SK-N-SH treated with all-trans-retinoic acid at 6 μM for 48 hours (cell line): ENCODE measurements at regions not wholly inside any gene's neighbourhood (a gene's known extent, or its start where the extent isn't known, plus 50 kb on each side); places are given as distances from the start of the nearest gene placed in this dataset.
A peak's percentile ranks its signal among the peaks of the same experiment; 100 is the strongest.

Experiments used
- ATAC-seq: fragments of 200-7000 bp; cut with Tn5 transposase; 3 replicates; pipeline ENCODE4 v1.9.1; 2020; ENCODE audit warnings: mild to moderate bottlenecking, moderate library complexity
- ARNTL ChIP-seq: fragments of 450-650 bp; formaldehyde crosslinking; IDR thresholded peaks from 2 replicates; pipeline ENCODE4 v1.5.0; 2020; ENCODE audit warnings: low read depth, mild to moderate bottlenecking, moderate library complexity, borderline replicate concordance
- BACH2 ChIP-seq: fragments of 250-450 bp; sonication (Bioruptor Pico); IDR thresholded peaks from 2 replicates; pipeline ENCODE4 v1.9.0; 2021; ENCODE audit warnings: mild to moderate bottlenecking, borderline replicate concordance
- CREB5 ChIP-seq: fragments of 250-450 bp; sonication (Bioruptor Pico); IDR thresholded peaks from 2 replicates; pipeline ENCODE4 v1.5.1; 2020; ENCODE audit warnings: low read depth, mild to moderate bottlenecking, moderate library complexity
- CSDC2 ChIP-seq: fragments of 250-450 bp; sonication (Bioruptor Pico); IDR thresholded peaks from 2 replicates; pipeline ENCODE4 v1.5.0; 2020; ENCODE audit warnings: mild to moderate bottlenecking, moderate library complexity
- CSRNP3 ChIP-seq: fragments of 250-450 bp; sonication (Bioruptor Pico); IDR thresholded peaks from 2 replicates; pipeline ENCODE4 v1.5.1; 2021; ENCODE audit warnings: mild to moderate bottlenecking, moderate library complexity
- ESRRG ChIP-seq: fragments of 250-450 bp; sonication (Bioruptor Pico); IDR thresholded peaks from 2 replicates; pipeline ENCODE4 v1.6.1; 2021; ENCODE audit warnings: mild to moderate bottlenecking
- ISL1 ChIP-seq: fragments of 250-450 bp; sonication (Bioruptor Pico); IDR thresholded peaks from 2 replicates; pipeline ENCODE4 v2.1.2; 2022; ENCODE audit warnings: mild to moderate bottlenecking, moderate library complexity
- POU6F1 ChIP-seq: fragments of 250-450 bp; sonication (Bioruptor Pico); IDR thresholded peaks from 2 replicates; pipeline ENCODE4 v1.8.0; 2021; ENCODE audit warnings: low read depth, mild to moderate bottlenecking, moderate library complexity, borderline replicate concordance
- PPARA ChIP-seq: fragments of 250-450 bp; sonication (Bioruptor Pico); IDR thresholded peaks from 2 replicates; pipeline ENCODE4 v1.5.0; 2020; ENCODE audit warnings: mild to moderate bottlenecking, borderline replicate concordance
- RARB ChIP-seq: fragments of 250-450 bp; sonication (Bioruptor Pico); IDR thresholded peaks from 2 replicates; pipeline ENCODE4 v1.8.0; 2021; ENCODE audit warnings: mild to moderate bottlenecking, moderate library complexity
- SNAI2 ChIP-seq: fragments of 250-450 bp; sonication (Bioruptor Pico); IDR thresholded peaks from 2 replicates; pipeline ENCODE4 v1.5.0; 2020; ENCODE audit warnings: mild to moderate bottlenecking, moderate library complexity
- TCF4 ChIP-seq: fragments of 250-450 bp; sonication (Bioruptor Pico); IDR thresholded peaks from 2 replicates; pipeline ENCODE4 v1.8.0; 2021; ENCODE audit warnings: mild to moderate bottlenecking, moderate library complexity, borderline replicate concordance
- TSHZ2 ChIP-seq: fragments of 250-450 bp; sonication (Bioruptor Pico); IDR thresholded peaks from 2 replicates; pipeline ENCODE4 v1.5.0; 2020; ENCODE audit warnings: mild to moderate bottlenecking, moderate library complexity
- ZC3H10 ChIP-seq: fragments of 250-450 bp; sonication (Bioruptor Pico); IDR thresholded peaks from 2 replicates; pipeline ENCODE4 v1.5.1; 2021; ENCODE audit warnings: mild to moderate bottlenecking, moderate library complexity
- ZFP3 ChIP-seq: fragments of 250-450 bp; sonication (Bioruptor Pico); IDR thresholded peaks from 2 replicates; pipeline ENCODE4 v1.5.0; 2020; ENCODE audit warnings: mild to moderate bottlenecking, moderate library complexity
- ZFP30 ChIP-seq: fragments of 450-650 bp; formaldehyde crosslinking; IDR thresholded peaks from 2 replicates; pipeline ENCODE4 v1.5.0; 2022; ENCODE audit warnings: mild to moderate bottlenecking, moderate library complexity
- ZNF565 ChIP-seq: fragments of 450-650 bp; formaldehyde crosslinking; conservative IDR thresholded peaks from 2 replicates; pipeline ENCODE4 v1.5.0; 2020; ENCODE audit warnings: low read depth, mild to moderate bottlenecking, moderate library complexity
- ZNF70 ChIP-seq: fragments of 450-650 bp; formaldehyde crosslinking; IDR thresholded peaks from 2 replicates; pipeline ENCODE4 v1.5.0; 2020; ENCODE audit warnings: mild to moderate bottlenecking, moderate library complexity
- ZNF8 ChIP-seq: fragments of 450-650 bp; formaldehyde crosslinking; IDR thresholded peaks from 2 replicates; pipeline ENCODE4 v1.5.0; 2020; ENCODE audit warnings: mild to moderate bottlenecking, moderate library complexity

- TF ChIP-seq ZNF8 (CRISPR knock-in tag) (no peak), ZFP30 (CRISPR knock-in tag) (no peak), ISL1 (CRISPR knock-in tag) (no peak)
- ATAC-seq: peak; percentile 88
Measured at GRCh38 chr10:23525406-23525805, 86.5 kb downstream of the OTUD1 start.

- ATAC-seq: no peak
- TF ChIP-seq BACH2 (no peak), ZFP30 (CRISPR knock-in tag) (no peak), POU6F1 (no peak), TCF4 (no peak), ZNF8 (CRISPR knock-in tag) (no peak), ISL1 (CRISPR knock-in tag) (no peak), ZFP3 (no peak), CSDC2 (no peak), TSHZ2 (CRISPR knock-in tag) (no peak), ESRRG (no peak), PPARA (CRISPR knock-in tag) (no peak), RARB (CRISPR knock-in tag) (no peak), CSRNP3 (CRISPR knock-in tag) (no peak), CREB5 (CRISPR knock-in tag) (no peak), ZC3H10 (CRISPR knock-in tag) (no peak), ARNTL (CRISPR knock-in tag) (no peak), ZNF70 (CRISPR knock-in tag) (no peak), SNAI2 (CRISPR knock-in tag) (no peak)
Measured at GRCh38 chr10:23528419-23528818, 89.5 kb downstream of the OTUD1 start.

- no peak for ATAC-seq
- no peak for TF ChIP-seq CREB5 (CRISPR knock-in tag)
Measured at GRCh38 chr10:23529625-23530024, 90.8 kb downstream of the OTUD1 start.

- no peak for TF ChIP-seq ARNTL (CRISPR knock-in tag)
- no peak for TF ChIP-seq ZFP30 (CRISPR knock-in tag)
- no peak for TF ChIP-seq SNAI2 (CRISPR knock-in tag)
- no peak for TF ChIP-seq TSHZ2 (CRISPR knock-in tag)
- TF ChIP-seq BACH2: no peak
- no peak for TF ChIP-seq ZNF565
- TF ChIP-seq POU6F1: no peak
- no peak for TF ChIP-seq ZC3H10 (CRISPR knock-in tag)
- no peak for TF ChIP-seq CSRNP3 (CRISPR knock-in tag)
- no peak for ATAC-seq
Measured at GRCh38 chr10:23530079-23530478, 91.2 kb downstream of the OTUD1 start.
